ENCODE measurements at regions not wholly inside any gene's neighbourhood (a gene's known extent, or its start where the extent isn't known, plus 50 kb on each side); places are given as distances from the start of the nearest gene placed in this dataset.
"Not testable (repeated sequence)": the region's sequence is repeated elsewhere in the genome, so short reads cannot be mapped to it uniquely, and the experiment has no call there.

- H3K4me1 ChIP-seq; H3K27ac ChIP-seq; DNase-seq; H3K4me3 ChIP-seq; H3K9me3 ChIP-seq; ATAC-seq; H3K36me3 ChIP-seq; intact Hi-C loops (cut with DNase I); H3K27me3 ChIP-seq: not testable (repeated sequence)
- no CpG with 5 or more reads among the region's 2 CpGs for WGBS, 2 donors
These were observed 777.1 kb upstream of the CDH18 start for GRCh38 chr5:20765074-20765473.

- ATAC-seq; H3K4me1 ChIP-seq; H3K27ac ChIP-seq; H3K4me3 ChIP-seq; H3K27me3 ChIP-seq; H3K36me3 ChIP-seq; DNase-seq; H3K9me3 ChIP-seq; intact Hi-C loops (cut with DNase I): not testable (repeated sequence)
These were observed 771.5 kb upstream of the CDH18 start for GRCh38 chr5:20759459-20759858.

DNA sequence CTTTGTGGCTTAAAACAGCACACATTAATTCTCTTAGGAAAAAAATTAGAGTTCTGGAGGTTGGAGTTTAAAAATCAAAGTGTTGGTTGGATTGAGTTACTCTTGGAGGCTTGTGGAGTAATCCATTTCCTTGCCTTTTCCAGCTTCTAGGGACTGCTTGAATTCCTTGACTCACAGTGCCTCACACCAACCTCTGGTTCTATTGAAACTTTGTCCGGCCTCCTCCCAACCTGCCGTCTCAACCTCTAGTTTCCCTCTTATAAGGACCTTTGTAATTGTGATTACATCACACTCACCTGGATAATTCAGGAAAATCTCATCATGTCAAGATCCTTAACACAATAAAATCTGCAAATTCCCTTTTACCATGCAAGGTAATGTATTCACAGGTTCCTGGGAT is 764.2 kb upstream of the CDH18 start:
- intact Hi-C loops (cut with DNase I), result not testable (repeated sequence)

GRCh38 chr5:20735715-20736114 is 747.7 kb upstream of the CDH18 start:
- DNase-seq; H3K9me3 ChIP-seq; intact Hi-C loops (cut with DNase I); H3K4me3 ChIP-seq; H3K27ac ChIP-seq; H3K27me3 ChIP-seq; H3K36me3 ChIP-seq; ATAC-seq; H3K4me1 ChIP-seq: not testable (repeated sequence)
- 57 to 60% methylated on average over 2 of the region's 2 CpGs for WGBS, 2 donors

More for the DNA sequence above, 764.2 kb upstream of the CDH18 start:
- not testable (repeated sequence) for H3K9me3 ChIP-seq, H3K27ac ChIP-seq, DNase-seq, H3K4me3 ChIP-seq, H3K27me3 ChIP-seq, H3K36me3 ChIP-seq, H3K4me1 ChIP-seq, ATAC-seq
- WGBS, 2 donors, result no CpG with 5 or more reads among the region's 2 CpGs

DNA sequence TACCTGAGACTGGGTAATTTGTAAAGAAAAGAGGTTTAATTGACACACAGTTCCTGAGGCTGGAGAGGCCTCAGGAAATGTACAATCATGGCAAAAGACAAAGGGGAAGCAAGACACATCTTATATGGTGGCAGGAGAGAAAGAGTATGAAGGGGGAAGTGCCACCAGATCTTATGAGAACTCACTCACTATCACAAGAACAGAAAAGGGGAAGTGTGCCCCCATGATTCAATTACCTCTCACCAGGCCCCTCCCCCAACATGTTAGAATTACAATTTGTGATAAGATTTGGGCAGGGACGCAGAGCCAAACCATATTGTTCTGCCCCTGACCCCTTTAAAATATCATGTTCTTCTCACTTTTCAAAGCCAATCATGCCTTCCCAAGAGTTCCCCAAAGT is 744.2 kb upstream of the CDH18 start:
- DNase-seq; intact Hi-C loops (cut with DNase I); H3K36me3 ChIP-seq; H3K9me3 ChIP-seq; H3K4me1 ChIP-seq; H3K27ac ChIP-seq; H3K4me3 ChIP-seq; ATAC-seq; H3K27me3 ChIP-seq: not testable (repeated sequence)
- WGBS, 2 donors, result 62 to 77% methylated on average over 1 of the region's 1 CpG

DNA sequence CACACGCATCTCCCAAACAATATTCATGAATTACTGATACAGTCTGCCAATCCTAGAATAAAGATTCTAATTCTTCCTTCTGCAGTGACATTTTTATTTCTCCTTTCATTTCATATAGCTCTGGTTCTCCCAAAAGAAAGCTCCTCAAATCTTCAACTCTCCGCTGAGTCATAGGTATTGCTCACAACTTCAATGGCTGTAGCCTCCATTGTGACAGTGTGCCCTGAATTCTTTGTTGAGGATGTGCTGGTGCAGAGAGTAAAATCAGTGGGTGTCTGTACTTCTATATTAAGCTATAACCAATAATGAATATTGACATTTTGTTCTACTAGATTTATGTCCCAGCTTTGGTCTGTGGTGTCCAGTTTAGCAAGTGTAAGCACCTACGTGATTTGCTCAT is 733.3 kb upstream of the CDH18 start:
- intact Hi-C loops (cut with DNase I); H3K4me1 ChIP-seq; H3K27ac ChIP-seq; DNase-seq; H3K4me3 ChIP-seq; H3K27me3 ChIP-seq; H3K9me3 ChIP-seq; H3K36me3 ChIP-seq; ATAC-seq: not testable (repeated sequence)
- WGBS, 2 donors, result 80 to 84% methylated on average over 2 to 3 of the region's 3 CpGs

DNA sequence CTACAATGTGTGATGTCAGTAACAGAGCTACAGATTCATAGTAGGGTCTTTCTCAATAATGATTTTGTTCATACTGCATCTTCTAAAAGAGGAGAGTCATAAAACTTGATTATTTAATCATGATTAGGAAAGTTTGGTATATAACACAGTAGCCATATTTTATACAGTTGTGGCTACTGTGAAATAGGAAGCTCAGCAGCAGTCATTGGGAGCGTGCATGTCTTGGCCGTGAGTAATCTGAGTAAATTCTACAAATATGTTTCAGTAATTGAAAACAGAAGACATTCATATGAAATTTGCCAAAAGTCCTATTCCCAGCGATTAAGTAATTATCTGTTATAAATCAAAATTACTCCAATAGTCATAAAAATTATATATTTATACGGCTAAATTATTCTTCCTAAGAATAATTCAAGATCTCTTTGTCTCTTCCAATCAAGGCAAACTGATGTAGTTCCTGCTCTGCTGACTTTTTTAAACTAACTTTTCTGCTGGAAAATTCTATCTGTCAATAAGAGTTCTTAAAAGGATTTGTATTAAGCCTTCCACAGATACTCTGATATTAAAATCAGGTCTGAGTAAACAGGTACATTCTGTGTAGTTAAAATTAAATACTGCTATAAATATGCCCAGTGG is 723.6 kb upstream of the CDH18 start:
- ATAC-seq; H3K27me3 ChIP-seq; H3K9me3 ChIP-seq; intact Hi-C loops (cut with DNase I); H3K4me1 ChIP-seq; H3K27ac ChIP-seq; DNase-seq; H3K36me3 ChIP-seq; H3K4me3 ChIP-seq: not testable (repeated sequence)
- 84% methylated on average over 3 to 4 of the region's 4 CpGs for WGBS, 2 donors

DNA sequence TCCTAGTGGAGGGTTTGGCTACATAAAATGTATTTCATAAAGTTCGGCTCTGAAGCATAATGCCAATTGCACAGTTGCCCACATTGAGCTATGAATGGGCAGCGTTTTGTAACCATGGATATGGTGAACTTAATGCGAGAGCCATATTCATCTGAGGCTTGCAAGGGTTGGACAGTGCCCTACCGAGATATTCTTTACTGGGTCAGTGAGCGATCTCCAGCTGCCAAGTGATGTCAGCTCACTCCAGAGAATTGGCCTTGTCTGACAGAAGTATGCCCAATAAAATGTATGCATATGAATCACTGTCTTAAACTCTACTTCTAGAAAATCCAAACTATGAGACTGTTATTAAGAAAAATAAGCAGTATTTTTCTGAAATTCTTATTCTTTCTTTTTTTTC is 719.6 kb upstream of the CDH18 start:
- WGBS, 2 donors, result 73 to 74% methylated on average over 5 of the region's 5 CpGs
- H3K4me1 ChIP-seq, result not testable (repeated sequence)

More for the DNA sequence above, 719.6 kb upstream of the CDH18 start:
- H3K27me3 ChIP-seq; ATAC-seq; H3K36me3 ChIP-seq; DNase-seq; H3K4me3 ChIP-seq; intact Hi-C loops (cut with DNase I); H3K9me3 ChIP-seq; H3K27ac ChIP-seq: not testable (repeated sequence)
